CD14-positive monocyte (primary cell): ENCODE measurements at regions not wholly inside any gene's neighbourhood (a gene's known extent, or its start where the extent isn't known, plus 50 kb on each side); places are given as distances from the start of the nearest gene placed in this dataset.

Experiments
- DNase-seq, 3 donors: peaks; one replicate each; pipeline ENCODE4 v3.0.0-alpha.2; 2011 to 2022
- H2AFZ ChIP-seq: 2 replicates; pipeline ENCODE4 v1.6.0; 2012; ENCODE audit warnings: mild to moderate bottlenecking, low read depth, low read length, inconsistent platforms; ENCODE audit not compliant: insufficient read depth, poor library complexity, severe bottlenecking
- H3K27ac ChIP-seq, 2 donors: 1 replicate in 1 of 2; 2 replicates in 1 of 2; pipeline ENCODE4 v1.5.1; 2012 to 2013; ENCODE audit warnings: low read length in 2 of 2, control low read depth in 1 of 2, inconsistent platforms in 1 of 2, low read depth in 1 of 2, mild to moderate bottlenecking in 1 of 2
- H3K27me3 ChIP-seq, 2 donors: one replicate each; pipeline versions ENCODE4 v1.6.0 to v1.6.1; 2011 to 2013; ENCODE audit warnings: low read length in 2 of 2; ENCODE audit not compliant: control insufficient read depth in 2 of 2, insufficient read depth in 2 of 2
- H3K36me3 ChIP-seq, 2 donors: replicated peaks in 1 of 2; 1 replicate in 1 of 2; 2 replicates in 1 of 2; pipeline versions ENCODE4 v1.5.1 to v1.6.1; 2012 to 2013; ENCODE audit warnings: low read length in 2 of 2, control low read depth in 1 of 2, inconsistent platforms in 1 of 2, mild to moderate bottlenecking in 1 of 2; ENCODE audit not compliant: insufficient read depth in 2 of 2, control insufficient read depth in 1 of 2
- H3K4me1 ChIP-seq, 2 donors: 1 replicate in 1 of 2; 2 replicates in 1 of 2; pipeline versions ENCODE4 v1.5.1 to v1.6.1; 2012 to 2013; ENCODE audit warnings: low read length in 2 of 2, control low read depth in 1 of 2, inconsistent platforms in 1 of 2, mild to moderate bottlenecking in 1 of 2, moderate library complexity in 1 of 2; ENCODE audit not compliant: insufficient read depth in 2 of 2, control insufficient read depth in 1 of 2
- H3K4me2 ChIP-seq: replicated peaks from 2 replicates; pipeline ENCODE3; 2012; ENCODE audit warnings: low read length, moderate library complexity, mild to moderate bottlenecking; ENCODE audit not compliant: poor library complexity, severe bottlenecking; ENCODE audit errors: extremely low read depth
- H3K4me3 ChIP-seq, 3 experiments: fragments of 200-600 bp in 1 of 3; sonication (generic) in 1 of 3; replicated peaks in 1 of 3; 1 replicate in 2 of 3; 2 replicates in 1 of 3; pipeline ENCODE4 v1.5.1; 2011 to 2013; ENCODE audit warnings: low read length in 3 of 3, mild to moderate bottlenecking in 3 of 3, control low read depth in 2 of 3, low read depth in 2 of 3, inconsistent platforms in 1 of 3, moderate library complexity in 1 of 3
- H3K79me2 ChIP-seq: 2 replicates; pipeline ENCODE4 v1.6.0; 2012; ENCODE audit warnings: mild to moderate bottlenecking, control low read depth, inconsistent platforms, low read length, moderate library complexity; ENCODE audit not compliant: insufficient read depth
- H3K9ac ChIP-seq: 2 replicates; pipeline ENCODE4 v1.6.0; 2017; ENCODE audit warnings: low read length, mild to moderate bottlenecking; ENCODE audit not compliant: insufficient read depth, poor library complexity, severe bottlenecking
- H3K9me3 ChIP-seq, 2 donors: replicated peaks in 1 of 2; 1 replicate in 1 of 2; 2 replicates in 1 of 2; pipeline versions ENCODE4 v1.5.1 to v1.6.1; 2012 to 2013; ENCODE audit warnings: low read length in 2 of 2, control low read depth in 1 of 2; ENCODE audit not compliant: control insufficient read depth in 1 of 2, insufficient read depth in 1 of 2
- H4K20me1 ChIP-seq: 2 replicates; pipeline ENCODE4 v1.6.0; 2012; ENCODE audit warnings: mild to moderate bottlenecking, low read length, control low read depth, moderate library complexity; ENCODE audit not compliant: insufficient read depth
- H3K27ac Mint-ChIP-seq, 7 donors: one replicate each; pipeline ENCODE4 v1.8.0; 2020; ENCODE audit warnings: mild to moderate bottlenecking in 7 of 7, mixed read lengths in 7 of 7, moderate library complexity in 6 of 7, inconsistent platforms in 2 of 7
- H3K27me3 Mint-ChIP-seq, 3 donors: one replicate each; pipeline ENCODE4 v1.8.0; 2021 to 2022; ENCODE audit warnings: low read depth in 3 of 3, mild to moderate bottlenecking in 3 of 3, mixed read lengths in 3 of 3, moderate library complexity in 3 of 3, inconsistent platforms in 1 of 3
- H3K36me3 Mint-ChIP-seq, 2 donors: one replicate each; pipeline ENCODE4 v1.8.0; 2020; ENCODE audit warnings: mixed read lengths in 2 of 2, inconsistent platforms in 1 of 2, mild to moderate bottlenecking in 1 of 2
- H3K4me1 Mint-ChIP-seq: one replicate; pipeline ENCODE4 v1.8.0; 2020; ENCODE audit warnings: mild to moderate bottlenecking, mixed read lengths
- H3K4me3 Mint-ChIP-seq, 2 donors: one replicate each; pipeline ENCODE4 v1.8.0; 2020; ENCODE audit warnings: mild to moderate bottlenecking in 2 of 2, mixed read lengths in 2 of 2, moderate library complexity in 1 of 2
- H3K9me3 Mint-ChIP-seq, 7 donors: one replicate each; pipeline ENCODE4 v1.8.0; 2020 to 2022; ENCODE audit warnings: mixed read lengths in 7 of 7, mild to moderate bottlenecking in 6 of 7, moderate library complexity in 6 of 7, inconsistent platforms in 2 of 7
- WGBS: methylation state at CpG from one replicate; pipeline ENCODE4 v1.1.5; 2013; ENCODE audit warnings: missing lambda C conversion rate; ENCODE audit not compliant: insufficient coverage; 5-methylcytosine and 5-hydroxymethylcytosine counted together
- intact Hi-C, 2 donors: fragments of 100-400 bp; cut with micrococcal nuclease; formaldehyde crosslinking; loops; one replicate each; pipeline versions ENCODE4 v1.15.0 to v1.15.1; 2023
- TF ChIP-seq, protein P1 (sequence below): fragments of 200-600 bp; IDR thresholded peaks from one replicate; pipeline ENCODE4 v1.8.0; 2022; ENCODE audit warnings: antibody characterized with exemption, mild to moderate bottlenecking

DNA sequence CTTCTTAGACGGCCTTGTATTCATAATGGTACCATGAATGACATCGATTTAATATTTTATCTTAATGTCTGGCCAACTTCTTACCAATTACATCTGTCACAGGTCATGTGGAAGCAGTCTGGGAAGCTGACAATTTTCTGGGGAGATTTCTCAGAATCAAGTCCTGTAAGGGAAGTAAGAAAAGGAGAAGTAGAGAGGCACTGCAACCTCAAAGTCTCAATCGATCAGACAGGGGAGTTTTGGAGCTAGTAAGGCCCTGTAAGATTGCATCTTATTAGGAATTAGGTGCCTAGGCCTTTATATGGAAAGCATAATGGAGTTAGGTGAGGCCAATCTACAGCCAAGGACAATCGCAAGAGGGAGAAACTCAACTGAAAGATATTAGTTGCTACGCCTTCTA lies 694.6 kb upstream of the SORCS1 start:
- no peaks in the 10 kb centered on the region for H3K27me3 ChIP-seq
- no peaks in the 10 kb centered on the region for H3K4me1 ChIP-seq
- no peak overlapping the region for H3K4me2 ChIP-seq
- WGBS: 62% methylated on average over 3 of the region's 5 CpGs
- Mint-ChIP-seq H3K9me3 (peaks cover 0 to 2% (median 0%) of the 10 kb centered on the region in 7 donors), H3K27me3 (no peaks in the 10 kb centered on the region), H3K36me3 (no peaks in the 10 kb centered on the region), H3K4me3 (no peak overlapping the region), H3K4me1 (no peaks in the 10 kb centered on the region), H3K27ac (no peak overlapping the region)
- H2AFZ ChIP-seq: no peak overlapping the region
- no peak overlapping the region for H3K9ac ChIP-seq
- H4K20me1 ChIP-seq: no peaks in the 10 kb centered on the region
- no peak for DNase-seq
- no peak overlapping the region for H3K4me3 ChIP-seq
- H3K9me3 ChIP-seq: no peaks in the 10 kb centered on the region
- no peaks in the 10 kb centered on the region for H3K36me3 ChIP-seq
- H3K79me2 ChIP-seq: no peaks in the 10 kb centered on the region
- intact Hi-C loops: no loop called here
- H3K27ac ChIP-seq: no peak overlapping the region
- TF ChIP-seq, protein P1, sequence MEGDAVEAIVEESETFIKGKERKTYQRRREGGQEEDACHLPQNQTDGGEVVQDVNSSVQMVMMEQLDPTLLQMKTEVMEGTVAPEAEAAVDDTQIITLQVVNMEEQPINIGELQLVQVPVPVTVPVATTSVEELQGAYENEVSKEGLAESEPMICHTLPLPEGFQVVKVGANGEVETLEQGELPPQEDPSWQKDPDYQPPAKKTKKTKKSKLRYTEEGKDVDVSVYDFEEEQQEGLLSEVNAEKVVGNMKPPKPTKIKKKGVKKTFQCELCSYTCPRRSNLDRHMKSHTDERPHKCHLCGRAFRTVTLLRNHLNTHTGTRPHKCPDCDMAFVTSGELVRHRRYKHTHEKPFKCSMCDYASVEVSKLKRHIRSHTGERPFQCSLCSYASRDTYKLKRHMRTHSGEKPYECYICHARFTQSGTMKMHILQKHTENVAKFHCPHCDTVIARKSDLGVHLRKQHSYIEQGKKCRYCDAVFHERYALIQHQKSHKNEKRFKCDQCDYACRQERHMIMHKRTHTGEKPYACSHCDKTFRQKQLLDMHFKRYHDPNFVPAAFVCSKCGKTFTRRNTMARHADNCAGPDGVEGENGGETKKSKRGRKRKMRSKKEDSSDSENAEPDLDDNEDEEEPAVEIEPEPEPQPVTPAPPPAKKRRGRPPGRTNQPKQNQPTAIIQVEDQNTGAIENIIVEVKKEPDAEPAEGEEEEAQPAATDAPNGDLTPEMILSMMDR: no peak

DNA sequence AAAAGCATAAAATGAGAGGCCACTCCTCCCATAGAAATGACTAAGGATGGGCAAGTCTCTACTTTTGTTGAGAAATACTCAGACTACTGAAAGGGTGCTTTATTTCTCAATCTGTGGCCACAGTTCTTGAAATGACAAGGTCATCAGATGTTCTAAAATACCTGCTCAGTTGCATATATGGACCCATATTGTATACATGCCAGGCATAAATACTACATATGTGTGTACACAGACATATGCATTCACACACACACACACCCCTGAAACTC lies 691.5 kb upstream of the SORCS1 start:
- intact Hi-C loops: no loop called here
- Histone ChIP-seq H3K4me3 (no peak overlapping the region), H3K4me2 (no peak overlapping the region), H3K27me3 (no peaks in the 10 kb centered on the region), H4K20me1 (no peaks in the 10 kb centered on the region), H3K4me1 (no peaks in the 10 kb centered on the region), H3K27ac (no peak overlapping the region), H2AFZ (no peak overlapping the region), H3K9me3 (no peaks in the 10 kb centered on the region), H3K36me3 (no peaks in the 10 kb centered on the region), H3K9ac (no peak overlapping the region), H3K79me2 (no peaks in the 10 kb centered on the region)
- H3K4me3 Mint-ChIP-seq: no peak overlapping the region
- no peak for DNase-seq
- H3K36me3 Mint-ChIP-seq: no peaks in the 10 kb centered on the region
- H3K9me3 Mint-ChIP-seq: peaks cover 0 to 2% (median 0%) of the 10 kb centered on the region in 7 donors
- no peaks in the 10 kb centered on the region for H3K27me3 Mint-ChIP-seq
- H3K4me1 Mint-ChIP-seq: no peaks in the 10 kb centered on the region
- no peak overlapping the region for H3K27ac Mint-ChIP-seq
- TF ChIP-seq, protein P1: no peak
